ENCODE measurements at regions not wholly inside any gene's neighbourhood (a gene's known extent, or its start where the extent isn't known, plus 50 kb on each side); places are given as distances from the start of the nearest gene placed in this dataset.
"Not testable (repeated sequence)": the region's sequence is repeated elsewhere in the genome, so short reads cannot be mapped to it uniquely, and the experiment has no call there.

DNA sequence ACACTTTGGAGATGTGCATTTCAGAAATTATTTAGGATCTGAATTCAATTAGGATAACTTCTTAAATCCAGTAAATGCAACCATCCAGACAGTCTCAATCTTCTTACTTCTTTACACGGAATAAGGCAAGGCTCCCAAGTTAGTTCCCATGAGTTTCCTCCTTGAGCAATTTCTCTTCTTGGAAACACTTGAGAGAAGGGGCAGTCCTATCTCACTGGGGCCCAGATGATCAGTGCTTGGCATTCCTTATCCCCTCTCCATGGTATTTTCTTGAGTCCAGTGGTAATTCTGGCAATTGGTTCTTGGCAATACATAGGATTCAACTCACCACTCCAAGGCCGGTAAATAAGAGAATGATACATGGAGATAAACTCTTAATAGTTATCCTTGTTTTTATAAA lies 87.1 kb upstream of the PTHLH start:
- DNase-seq: no peak

DNA sequence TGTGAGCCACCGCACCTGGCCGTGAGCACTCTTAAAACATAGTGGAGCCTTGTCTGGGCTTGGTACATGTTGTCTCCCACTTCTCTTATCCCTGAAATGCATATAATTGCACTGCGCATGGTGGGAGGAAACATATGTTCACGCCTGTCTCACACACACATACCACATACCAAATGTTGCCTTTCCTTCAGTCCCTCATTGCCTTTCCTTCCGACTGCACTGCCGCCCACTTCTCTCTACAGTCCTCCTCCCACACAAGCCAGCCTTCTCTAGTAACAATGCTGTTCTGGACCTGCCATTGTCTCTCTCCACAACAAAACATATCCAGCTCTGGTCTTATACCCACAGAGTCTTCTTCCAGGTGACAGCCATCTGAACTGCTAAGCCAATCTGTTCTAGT lies 88.3 kb upstream of the PTHLH start:
- peak in 8 of 58 donors; percentile 5 to 27 (median 12) for DNase-seq

- DNase-seq: no peak
These were observed 90.9 kb upstream of the PTHLH start for GRCh38 chr12:28063355-28063880.

DNA sequence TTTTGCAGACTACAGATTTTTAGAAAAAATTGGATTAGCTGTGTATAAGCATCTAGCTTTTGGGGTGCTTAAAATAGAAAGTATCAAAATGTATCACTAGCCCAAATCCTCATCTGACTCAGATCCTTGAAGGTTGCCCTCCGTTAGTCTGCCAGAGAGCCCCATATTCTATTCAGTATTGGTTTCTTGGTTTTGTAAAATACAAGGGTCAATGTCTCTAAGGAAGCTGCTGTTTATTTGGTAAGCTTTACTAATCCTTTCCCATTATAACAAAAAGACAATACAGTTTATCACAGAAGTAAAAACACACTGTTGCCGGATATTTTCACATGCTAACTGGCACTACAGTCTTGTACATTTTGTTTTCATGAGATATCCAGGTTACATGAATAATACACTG lies 92.8 kb upstream of the PTHLH start:
- no peak for DNase-seq

- no peak for DNase-seq
These were observed 93.5 kb upstream of the PTHLH start for GRCh38 chr12:28065889-28066630.

DNA sequence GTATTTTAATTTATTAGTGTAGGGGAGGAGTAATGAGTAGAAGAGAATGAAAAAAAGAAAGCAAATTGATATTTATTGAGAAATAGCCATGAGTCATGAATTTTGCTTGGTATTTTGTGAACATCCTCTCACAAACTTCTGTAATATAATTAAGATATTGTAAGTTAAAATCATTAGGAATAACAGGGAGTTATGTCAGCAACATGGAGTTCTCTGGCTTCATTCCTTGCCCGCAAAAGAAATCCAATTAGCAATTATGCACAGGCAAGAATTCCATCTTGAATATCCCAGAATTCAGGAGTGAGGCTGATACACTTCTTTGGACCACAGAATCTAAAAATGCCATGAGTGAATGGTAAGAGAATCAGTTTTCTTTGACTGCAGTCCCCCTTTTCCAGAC lies 94.3 kb upstream of the PTHLH start:
- no peak for DNase-seq

DNA sequence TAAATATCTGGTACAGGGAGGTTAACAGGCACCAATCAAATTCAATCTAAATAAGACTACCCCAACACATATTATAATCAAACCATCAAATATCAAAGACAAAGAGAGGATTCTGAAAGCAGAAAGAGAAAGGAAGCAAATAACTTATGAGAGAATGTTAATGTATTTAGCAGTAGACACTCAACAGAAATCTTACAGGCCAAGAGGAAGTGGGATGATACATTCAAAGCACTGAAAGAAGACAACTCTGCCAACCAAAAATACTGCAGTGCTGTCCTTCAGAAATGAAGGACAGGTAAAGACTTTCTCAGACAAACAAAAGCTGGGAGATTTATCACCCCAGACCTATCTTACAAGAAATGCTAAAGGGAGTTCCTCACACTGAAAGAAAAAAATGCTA lies 95.9 kb upstream of the PTHLH start:
- DNase-seq: no peak

DNA sequence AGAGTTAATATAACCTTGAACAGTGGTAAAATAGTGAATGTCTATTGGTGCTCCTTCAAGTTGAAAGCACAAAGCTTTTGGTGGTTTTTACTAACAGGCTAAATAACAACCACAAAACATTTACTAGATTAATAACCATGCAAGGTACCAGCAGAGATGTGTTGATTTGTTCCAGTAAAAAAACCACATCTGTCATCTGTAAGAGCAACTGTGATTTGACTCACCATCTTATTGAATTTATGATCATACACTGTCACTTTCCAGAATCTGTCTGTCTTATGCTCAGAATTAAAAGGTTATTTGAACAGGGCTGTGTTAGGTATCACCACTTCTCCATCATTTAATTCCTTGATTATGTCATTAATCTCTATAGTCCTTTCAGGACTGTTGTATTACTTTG lies 107.0 kb upstream of the PTHLH start:
- DNase-seq: no peak

GRCh38 chr12:28082096-28082495 lies 108.2 kb upstream of the CCDC91 start:
- DNase-seq: no peak

- no peak for DNase-seq
These were observed 106.2 kb upstream of the CCDC91 start for GRCh38 chr12:28083840-28084678.

GRCh38 chr12:28086521-28087155 lies 103.6 kb upstream of the CCDC91 start:
- no peak for DNase-seq

GRCh38 chr12:28088566-28089272 lies 101.5 kb upstream of the CCDC91 start:
- DNase-seq: no peak

DNA sequence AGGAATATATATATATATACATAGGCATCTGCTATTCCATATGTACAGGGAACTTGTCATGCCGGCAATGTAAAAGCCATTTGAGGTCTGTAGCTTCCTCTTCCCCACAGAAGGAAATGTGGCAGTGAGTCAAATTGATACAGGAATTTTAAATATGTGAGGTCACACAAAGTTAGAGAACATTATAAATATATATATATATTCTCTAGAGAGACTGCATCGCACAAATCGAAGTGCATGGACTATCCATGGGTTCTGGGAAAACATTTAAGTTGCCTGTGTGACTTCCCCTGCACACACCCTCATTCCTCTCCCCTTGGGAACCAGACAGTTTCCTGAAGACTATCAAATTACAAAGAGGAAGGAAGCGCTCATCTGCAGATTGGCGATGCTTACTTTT lies 100.9 kb upstream of the CCDC91 start:
- DNase-seq: no peak

DNA sequence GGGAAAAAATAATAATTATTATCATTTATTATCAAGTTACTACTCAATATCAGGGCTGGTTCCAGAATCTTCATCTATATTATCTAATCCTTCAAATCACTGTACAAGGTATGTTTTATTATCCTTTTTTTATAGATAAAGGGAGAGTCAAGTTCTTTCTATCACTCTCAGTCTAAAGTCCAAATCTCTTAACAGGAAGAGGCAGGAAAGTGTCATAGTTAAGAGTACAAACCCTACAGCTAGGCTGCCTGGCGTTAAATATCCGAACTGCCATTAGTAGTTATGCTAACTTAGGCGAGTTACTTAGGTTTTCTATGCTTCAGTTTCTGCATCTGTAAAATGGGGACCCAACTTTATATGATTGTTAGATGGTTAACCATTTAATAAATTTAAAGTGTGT lies 99.4 kb upstream of the CCDC91 start:
- no peak for DNase-seq

GRCh38 chr12:28092396-28092795 lies 97.9 kb upstream of the CCDC91 start:
- no peak for DNase-seq

DNA sequence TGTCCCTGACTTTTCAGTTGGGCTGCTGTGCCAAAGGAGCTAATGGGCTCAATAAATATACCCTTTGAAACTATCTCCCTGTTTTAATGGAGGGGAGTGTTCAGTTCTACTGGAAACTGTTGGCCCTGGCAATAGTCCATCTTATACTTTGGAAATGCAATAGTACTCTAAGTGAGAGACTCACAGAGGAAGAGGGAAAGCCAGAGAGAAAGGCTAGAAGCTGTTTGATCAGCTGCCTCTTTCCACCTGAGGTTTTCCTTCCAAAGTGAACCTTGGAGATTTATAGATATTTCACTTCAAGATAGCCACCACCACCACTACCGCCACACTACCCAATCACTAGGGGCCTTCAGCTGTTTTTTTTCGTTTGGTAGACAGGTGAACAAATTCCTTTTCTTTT lies 93.6 kb upstream of the CCDC91 start:
- DNase-seq: no peak

DNA sequence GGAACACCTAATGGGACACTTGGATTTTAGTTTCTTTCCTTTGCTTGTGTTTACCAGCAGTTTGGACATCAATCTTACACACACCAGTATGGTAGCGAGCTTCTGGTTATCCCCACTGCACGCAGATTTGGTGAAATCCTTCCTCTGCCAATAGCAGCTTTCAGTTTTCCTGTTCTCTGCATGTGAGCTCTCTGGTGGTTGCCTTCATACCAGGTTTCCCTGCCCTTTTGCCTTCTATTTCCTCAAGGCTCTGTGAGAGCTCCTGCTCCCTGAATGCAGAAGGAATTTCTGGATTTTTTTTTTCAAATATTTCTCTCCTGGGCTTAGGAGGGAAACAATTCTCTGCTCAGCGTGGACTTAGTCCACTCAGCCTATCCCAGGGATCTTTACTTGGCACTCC lies 93.0 kb upstream of the CCDC91 start:
- DNase-seq: no peak

DNA sequence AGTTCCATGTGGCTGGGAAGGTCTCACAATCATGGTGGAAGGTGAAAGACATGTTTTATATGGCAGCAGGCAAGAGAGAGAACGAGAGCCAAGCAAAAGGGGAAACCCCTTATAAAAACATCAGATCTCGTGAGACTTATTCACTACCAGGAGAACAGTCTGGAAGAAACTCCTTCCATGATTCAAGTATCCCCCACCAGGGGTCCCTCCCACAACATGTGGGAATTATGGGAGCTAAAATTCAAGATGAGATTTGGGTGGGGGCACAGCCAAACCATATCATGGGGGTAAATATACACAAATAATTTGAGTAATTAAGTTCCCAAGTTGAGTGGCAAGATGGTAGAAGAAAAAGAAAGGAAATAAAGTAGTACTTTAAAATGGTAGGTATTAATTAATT lies 91.0 kb upstream of the CCDC91 start:
- DNase-seq: not testable (repeated sequence)

DNA sequence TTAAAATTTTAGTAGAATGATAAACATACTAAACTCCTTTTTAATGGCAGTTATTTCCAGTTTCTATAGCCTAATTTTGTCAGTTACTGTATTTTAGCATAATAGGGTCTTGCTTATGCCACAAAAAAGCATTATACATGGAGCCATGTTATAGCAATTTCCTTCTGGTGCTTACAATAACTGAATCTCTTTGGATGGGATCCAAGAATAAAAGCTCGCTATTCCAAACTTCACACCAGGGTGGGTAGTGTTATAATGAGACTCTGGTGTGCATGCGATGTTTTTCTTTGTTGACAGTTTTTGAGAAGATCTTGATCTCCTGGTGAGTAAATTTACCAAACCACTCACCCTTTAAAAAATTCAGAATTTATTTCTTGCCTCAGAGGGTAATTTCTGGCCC lies 90.4 kb upstream of the CCDC91 start:
- no peak for DNase-seq

- no peak for DNase-seq
These were observed 89.5 kb upstream of the CCDC91 start for GRCh38 chr12:28100717-28101116.

- DNase-seq: no peak
These were observed 85.9 kb upstream of the CCDC91 start for GRCh38 chr12:28104316-28104715.

All from anterior cingulate cortex (tissue), 58 donors.